ENCODE measurements at regions not wholly inside any gene's neighbourhood (a gene's known extent, or its start where the extent isn't known, plus 50 kb on each side); places are given as distances from the start of the nearest gene placed in this dataset.

DNA sequence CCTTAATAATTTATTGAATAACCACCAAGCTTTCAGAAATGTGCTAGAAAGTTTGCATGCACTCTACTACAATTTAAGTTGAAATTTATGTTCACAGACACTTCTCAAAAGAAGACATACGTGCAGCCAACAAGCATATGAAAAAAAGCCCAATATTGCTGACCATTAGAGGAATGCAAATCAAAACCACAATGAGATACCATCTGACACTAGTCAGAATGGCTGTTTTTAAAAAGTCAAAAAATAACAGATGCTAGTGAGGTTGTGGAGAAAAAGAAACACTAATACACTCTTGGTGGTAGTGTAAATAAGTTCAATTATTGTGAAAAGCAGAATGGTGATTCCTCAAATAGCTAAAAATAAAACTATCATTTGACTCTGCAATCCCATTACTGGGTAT, 308.8 kb upstream of the PCDH9 start:
- TF ChIP-seq, protein P1, sequence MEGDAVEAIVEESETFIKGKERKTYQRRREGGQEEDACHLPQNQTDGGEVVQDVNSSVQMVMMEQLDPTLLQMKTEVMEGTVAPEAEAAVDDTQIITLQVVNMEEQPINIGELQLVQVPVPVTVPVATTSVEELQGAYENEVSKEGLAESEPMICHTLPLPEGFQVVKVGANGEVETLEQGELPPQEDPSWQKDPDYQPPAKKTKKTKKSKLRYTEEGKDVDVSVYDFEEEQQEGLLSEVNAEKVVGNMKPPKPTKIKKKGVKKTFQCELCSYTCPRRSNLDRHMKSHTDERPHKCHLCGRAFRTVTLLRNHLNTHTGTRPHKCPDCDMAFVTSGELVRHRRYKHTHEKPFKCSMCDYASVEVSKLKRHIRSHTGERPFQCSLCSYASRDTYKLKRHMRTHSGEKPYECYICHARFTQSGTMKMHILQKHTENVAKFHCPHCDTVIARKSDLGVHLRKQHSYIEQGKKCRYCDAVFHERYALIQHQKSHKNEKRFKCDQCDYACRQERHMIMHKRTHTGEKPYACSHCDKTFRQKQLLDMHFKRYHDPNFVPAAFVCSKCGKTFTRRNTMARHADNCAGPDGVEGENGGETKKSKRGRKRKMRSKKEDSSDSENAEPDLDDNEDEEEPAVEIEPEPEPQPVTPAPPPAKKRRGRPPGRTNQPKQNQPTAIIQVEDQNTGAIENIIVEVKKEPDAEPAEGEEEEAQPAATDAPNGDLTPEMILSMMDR (IDR thresholded peaks at IDR 0.05) = no peak
- TF ChIP-seq POLR2AphosphoS5 (IDR thresholded peaks at IDR 0.05) (no peak), POLR2A (IDR thresholded peaks at IDR 0.05) (no peak), EP300 (IDR thresholded peaks at IDR 0.05) (no peak)

Measured in sigmoid colon (tissue), 4 donors.